Suprapubic skin (tissue), 4 donors: ENCODE measurements at regions not wholly inside any gene's neighbourhood (a gene's known extent, or its start where the extent isn't known, plus 50 kb on each side); places are given as distances from the start of the nearest gene placed in this dataset.

Source experiments
- EP300 ChIP-seq: sonication (generic); formaldehyde crosslinking; IDR thresholded peaks from one replicate; pipeline ENCODE4 v1.6.1; 2017; ENCODE audit warnings: antibody characterized with exemption
- POLR2A ChIP-seq, 2 donors: fragments of 450-650 bp; IDR thresholded peaks; one replicate each; pipeline ENCODE4 v1.6.1; 2017; ENCODE audit warnings: antibody characterized with exemption in 2 of 2, mild to moderate bottlenecking in 2 of 2, moderate library complexity in 2 of 2
- POLR2AphosphoS5 ChIP-seq, 3 donors: sonication (generic); formaldehyde crosslinking; IDR thresholded peaks; one replicate each; pipeline ENCODE4 v1.6.1; 2017; ENCODE audit warnings: antibody characterized with exemption in 3 of 3
- TF ChIP-seq, protein P1 (sequence below), 2 donors: fragments of 200-600 bp in 1 of 2; fragments of 450-650 bp in 1 of 2; sonication (generic) in 1 of 2; IDR thresholded peaks; one replicate each; pipeline ENCODE4 v1.5.1; 2016 to 2019; ENCODE audit warnings: antibody characterized with exemption in 2 of 2, mild to moderate bottlenecking in 1 of 2, moderate library complexity in 1 of 2

DNA sequence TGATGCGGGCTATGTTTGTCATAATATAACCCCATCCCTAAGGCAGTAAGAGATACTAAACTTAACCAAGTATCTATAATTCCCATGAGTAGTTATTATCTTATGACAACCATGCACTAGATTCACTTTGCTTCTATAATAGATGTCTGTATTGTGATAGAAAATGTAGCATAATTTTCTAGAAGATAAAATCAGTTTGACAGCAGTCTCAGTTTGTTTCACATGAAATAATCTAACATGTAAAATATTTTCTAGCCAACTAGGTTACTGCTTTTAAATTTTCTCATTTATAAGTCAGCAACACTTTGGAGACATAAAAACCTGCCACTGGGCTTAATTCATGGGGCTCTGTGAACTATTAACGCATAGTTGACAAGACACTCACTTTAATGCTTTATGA, 1410.7 kb upstream of the ATXN8OS start:
- TF ChIP-seq POLR2AphosphoS5 (IDR thresholded peaks at IDR 0.05) (no peak), EP300 (no peak), POLR2A (IDR thresholded peaks at IDR 0.05) (no peak)
- TF ChIP-seq, protein P1, sequence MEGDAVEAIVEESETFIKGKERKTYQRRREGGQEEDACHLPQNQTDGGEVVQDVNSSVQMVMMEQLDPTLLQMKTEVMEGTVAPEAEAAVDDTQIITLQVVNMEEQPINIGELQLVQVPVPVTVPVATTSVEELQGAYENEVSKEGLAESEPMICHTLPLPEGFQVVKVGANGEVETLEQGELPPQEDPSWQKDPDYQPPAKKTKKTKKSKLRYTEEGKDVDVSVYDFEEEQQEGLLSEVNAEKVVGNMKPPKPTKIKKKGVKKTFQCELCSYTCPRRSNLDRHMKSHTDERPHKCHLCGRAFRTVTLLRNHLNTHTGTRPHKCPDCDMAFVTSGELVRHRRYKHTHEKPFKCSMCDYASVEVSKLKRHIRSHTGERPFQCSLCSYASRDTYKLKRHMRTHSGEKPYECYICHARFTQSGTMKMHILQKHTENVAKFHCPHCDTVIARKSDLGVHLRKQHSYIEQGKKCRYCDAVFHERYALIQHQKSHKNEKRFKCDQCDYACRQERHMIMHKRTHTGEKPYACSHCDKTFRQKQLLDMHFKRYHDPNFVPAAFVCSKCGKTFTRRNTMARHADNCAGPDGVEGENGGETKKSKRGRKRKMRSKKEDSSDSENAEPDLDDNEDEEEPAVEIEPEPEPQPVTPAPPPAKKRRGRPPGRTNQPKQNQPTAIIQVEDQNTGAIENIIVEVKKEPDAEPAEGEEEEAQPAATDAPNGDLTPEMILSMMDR (IDR thresholded peaks at IDR 0.05) = no peak
